ENCODE measurements at regions not wholly inside any gene's neighbourhood (a gene's known extent, or its start where the extent isn't known, plus 50 kb on each side); places are given as distances from the start of the nearest gene placed in this dataset.

DNA sequence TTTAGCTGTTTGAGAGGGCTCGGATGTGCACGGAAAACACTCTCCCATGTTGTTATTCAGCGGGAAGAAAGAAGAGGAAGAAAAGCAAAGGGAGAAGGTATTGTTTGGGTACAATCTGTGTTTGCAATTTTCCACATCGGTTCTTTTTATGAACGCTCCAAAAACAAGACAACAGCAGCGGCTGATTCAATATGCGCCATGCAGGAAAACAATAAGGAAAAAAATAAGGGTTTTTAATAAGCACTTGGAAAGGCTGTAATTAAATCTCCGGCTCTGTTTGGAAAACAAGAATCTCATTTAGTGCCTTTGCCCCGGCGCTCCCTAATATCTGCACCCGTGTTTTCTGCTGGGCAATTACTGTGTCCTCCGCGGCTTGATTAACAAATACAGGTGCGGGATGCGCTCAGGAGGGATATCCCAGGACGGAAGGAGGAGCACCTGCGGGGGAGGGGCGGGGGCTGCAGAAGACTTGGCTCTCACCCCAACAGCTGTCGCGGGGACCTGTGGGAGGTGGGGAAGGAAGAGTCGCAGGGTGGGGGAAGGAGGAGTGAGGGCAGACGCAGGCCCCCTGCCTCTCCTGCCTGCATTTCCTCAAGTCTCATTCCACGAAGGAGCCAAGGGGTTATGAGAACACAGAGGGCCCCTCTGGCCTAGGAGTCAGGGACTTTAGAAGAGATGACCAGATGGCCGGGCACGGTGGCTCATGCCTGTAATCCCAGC lies 181.5 kb upstream of the PODXL start:
- CTCF ChIA-PET = no interaction called here
- no peak for DNase-seq (ENCODE audit: low spot score)
- TF ChIP-seq CTCF (conservative IDR thresholded peaks at IDR 0.05; ENCODE audit: low read depth) = no peak
- no peak overlapping the region for H3K27ac ChIP-seq
- POLR2A ChIA-PET (ENCODE audit: low non-redundant PET) = no interaction called here

DNA sequence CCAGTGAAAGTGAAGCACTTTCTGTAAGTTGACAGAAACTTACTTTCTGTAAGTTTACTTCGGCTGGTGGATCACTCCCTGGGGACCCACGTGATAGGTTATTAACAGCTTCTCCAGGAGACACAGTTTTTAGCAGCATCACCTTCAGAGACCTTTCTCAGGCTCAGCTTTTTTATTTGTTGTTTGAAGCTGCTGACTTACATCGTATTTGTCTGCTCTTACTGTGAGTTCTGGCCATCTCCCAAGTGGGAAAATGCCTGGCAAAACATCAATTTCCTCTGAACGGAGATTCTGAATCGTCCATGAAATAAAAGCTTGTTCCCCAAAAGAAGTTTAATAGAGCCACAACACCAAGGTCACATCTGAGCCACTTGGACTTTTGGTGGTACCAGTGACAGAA lies 178.7 kb upstream of the PODXL start:
- CTCF ChIA-PET = no interaction called here

GRCh38 chr7:131733604-131734003 lies 177.2 kb upstream of the PODXL start:
- ChIA-PET CTCF (no interaction called here), POLR2A (ENCODE audit: low non-redundant PET) (no interaction called here)
- no peak overlapping the region for H3K27ac ChIP-seq
- TF ChIP-seq CTCF (conservative IDR thresholded peaks at IDR 0.05; ENCODE audit: low read depth) = no peak
- no peak for DNase-seq (ENCODE audit: low spot score)

More for the DNA sequence above, 178.7 kb upstream of the PODXL start:
- POLR2A ChIA-PET (ENCODE audit: low non-redundant PET) = no interaction called here
- no peak for TF ChIP-seq CTCF (conservative IDR thresholded peaks at IDR 0.05; ENCODE audit: low read depth)
- no peak overlapping the region for H3K27ac ChIP-seq
- no peak for DNase-seq (ENCODE audit: low spot score)

DNA sequence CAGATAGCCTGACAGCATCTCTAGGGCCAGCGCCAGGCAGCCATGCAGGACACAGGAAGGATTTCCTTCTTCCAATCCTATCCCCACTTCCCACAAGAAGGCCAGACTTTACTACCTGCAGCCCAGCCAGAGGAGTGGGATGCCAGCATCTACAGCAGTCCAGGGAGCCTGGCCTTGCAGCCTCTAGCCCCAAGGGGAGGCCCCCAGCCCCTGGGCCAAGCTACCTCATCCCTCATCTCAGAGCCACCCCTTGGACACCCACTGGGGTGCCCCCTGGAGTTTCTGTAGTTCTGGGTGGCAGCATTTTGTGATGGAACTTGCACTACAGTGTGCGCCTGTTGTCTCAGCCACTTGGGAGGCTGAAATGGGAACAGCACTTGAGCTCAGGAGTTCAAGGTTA lies 170.8 kb upstream of the PODXL start:
- no peak for DNase-seq (ENCODE audit: low spot score)
- TF ChIP-seq CTCF (conservative IDR thresholded peaks at IDR 0.05; ENCODE audit: low read depth) = no peak
- POLR2A ChIA-PET (ENCODE audit: low non-redundant PET) = no interaction called here
- CTCF ChIA-PET = no interaction called here
- H3K27ac ChIP-seq = no peak overlapping the region

DNA sequence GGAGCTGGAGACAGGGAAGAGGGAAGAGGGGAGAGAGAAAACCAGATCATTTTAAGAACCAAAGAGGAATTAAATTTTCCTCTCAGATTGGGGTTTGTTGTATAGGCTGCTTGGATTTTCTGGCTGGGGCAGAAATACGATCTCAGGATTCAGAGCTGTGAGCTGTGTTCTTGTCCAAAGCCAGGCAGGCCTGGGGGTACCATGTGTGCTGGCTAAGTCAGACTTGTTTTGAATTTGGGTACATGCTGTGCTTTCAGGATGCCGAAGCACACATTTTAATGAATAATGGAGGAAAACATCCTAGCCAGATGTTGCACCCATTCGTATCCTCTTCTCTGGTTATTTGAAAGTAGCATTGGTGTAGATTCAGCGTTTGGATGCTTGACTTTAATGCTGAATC lies 170.3 kb upstream of the PODXL start:
- no peak for TF ChIP-seq CTCF (conservative IDR thresholded peaks at IDR 0.05; ENCODE audit: low read depth)
- DNase-seq (ENCODE audit: low spot score) = no peak
- POLR2A ChIA-PET (ENCODE audit: low non-redundant PET) = no interaction called here
- CTCF ChIA-PET = no interaction called here
- H3K27ac ChIP-seq = no peak overlapping the region

DNA sequence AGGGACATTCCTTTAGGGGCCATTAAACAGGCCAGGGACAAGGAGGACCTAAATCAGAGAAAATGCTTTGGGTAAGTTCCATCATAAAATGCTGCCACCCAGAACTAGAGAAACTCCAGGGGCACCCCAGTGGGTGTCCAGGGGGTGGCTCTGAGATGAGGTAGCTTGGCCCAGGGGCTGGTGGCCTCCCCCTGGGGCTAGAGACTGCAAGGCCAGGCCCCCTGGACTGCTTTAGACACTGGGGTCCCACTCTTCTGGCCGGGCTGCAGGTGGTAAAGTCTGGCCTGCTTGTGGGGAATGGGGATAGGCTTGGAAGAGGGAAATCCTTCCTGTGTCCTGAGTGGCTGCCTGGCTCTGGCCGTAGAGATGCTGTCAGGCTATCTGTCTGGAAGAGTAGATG lies 169.6 kb upstream of the PODXL start:
- TF ChIP-seq CTCF (conservative IDR thresholded peaks at IDR 0.05; ENCODE audit: low read depth) = no peak
- DNase-seq (ENCODE audit: low spot score) = no peak
- ChIA-PET CTCF (no interaction called here), POLR2A (ENCODE audit: low non-redundant PET) (no interaction called here)
- no peak overlapping the region for H3K27ac ChIP-seq
